ENCODE measurements at regions not wholly inside any gene's neighbourhood (a gene's known extent, or its start where the extent isn't known, plus 50 kb on each side); places are given as distances from the start of the nearest gene placed in this dataset.
"Not testable (repeated sequence)": the region's sequence is repeated elsewhere in the genome, so short reads cannot be mapped to it uniquely, and the experiment has no call there.

DNA sequence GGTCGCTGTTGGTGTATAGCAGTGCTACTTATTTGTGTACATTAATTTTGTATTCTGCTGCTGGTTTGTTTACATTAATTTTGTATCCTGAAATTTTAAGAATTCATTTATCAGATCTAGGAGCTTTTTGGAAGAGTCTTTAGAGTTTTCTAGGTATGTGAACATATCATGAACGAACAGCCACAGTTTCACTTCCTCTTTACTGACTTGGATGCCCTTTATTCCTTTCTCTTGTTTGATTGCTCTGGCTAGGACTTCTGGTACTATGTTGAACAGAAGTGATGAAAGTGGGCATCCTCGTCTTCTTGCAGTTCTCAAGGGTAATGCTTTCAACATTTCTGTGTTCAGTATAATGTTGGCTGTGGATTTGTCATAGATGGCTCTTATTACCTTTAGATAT, 1757.9 kb downstream of the BRINP3 start:
- 43 to 58% (median 50%) methylated on average over 3 of the region's 3 CpGs for WGBS, 5 donors
- no peak for TF ChIP-seq POLR2AphosphoS5 (IDR thresholded peaks at IDR 0.05)
- TF ChIP-seq POLR2A (IDR thresholded peaks at IDR 0.05) = no peak
- TF ChIP-seq, protein P1, sequence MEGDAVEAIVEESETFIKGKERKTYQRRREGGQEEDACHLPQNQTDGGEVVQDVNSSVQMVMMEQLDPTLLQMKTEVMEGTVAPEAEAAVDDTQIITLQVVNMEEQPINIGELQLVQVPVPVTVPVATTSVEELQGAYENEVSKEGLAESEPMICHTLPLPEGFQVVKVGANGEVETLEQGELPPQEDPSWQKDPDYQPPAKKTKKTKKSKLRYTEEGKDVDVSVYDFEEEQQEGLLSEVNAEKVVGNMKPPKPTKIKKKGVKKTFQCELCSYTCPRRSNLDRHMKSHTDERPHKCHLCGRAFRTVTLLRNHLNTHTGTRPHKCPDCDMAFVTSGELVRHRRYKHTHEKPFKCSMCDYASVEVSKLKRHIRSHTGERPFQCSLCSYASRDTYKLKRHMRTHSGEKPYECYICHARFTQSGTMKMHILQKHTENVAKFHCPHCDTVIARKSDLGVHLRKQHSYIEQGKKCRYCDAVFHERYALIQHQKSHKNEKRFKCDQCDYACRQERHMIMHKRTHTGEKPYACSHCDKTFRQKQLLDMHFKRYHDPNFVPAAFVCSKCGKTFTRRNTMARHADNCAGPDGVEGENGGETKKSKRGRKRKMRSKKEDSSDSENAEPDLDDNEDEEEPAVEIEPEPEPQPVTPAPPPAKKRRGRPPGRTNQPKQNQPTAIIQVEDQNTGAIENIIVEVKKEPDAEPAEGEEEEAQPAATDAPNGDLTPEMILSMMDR (IDR thresholded peaks at IDR 0.05 in 8 of 11, conservative IDR thresholded peaks at IDR 0.05 in 3 of 11) = no peak
- Histone ChIP-seq H3K4me1 (no peaks in the 10 kb centered on the region), H3K4me3 (no peak overlapping the region), H3K27ac (no peak overlapping the region), H3K9me3 (no peaks in the 10 kb centered on the region), H3K27me3 (replicated peaks in 1 of 7) (no peaks in the 10 kb centered on the region), H3K36me3 (no peaks in the 10 kb centered on the region)
- no peak for DNase-seq
- intact Hi-C loops (cut with DNase I; ENCODE audit: low total_unique reads) = no loop called here

GRCh38 chr1:188723332-188724020, 1754.2 kb downstream of the BRINP3 start:
- no peak for TF ChIP-seq POLR2A (IDR thresholded peaks at IDR 0.05)
- H3K27ac ChIP-seq = no peak overlapping the region
- no peaks in the 10 kb centered on the region for H3K9me3 ChIP-seq
- H3K4me1 ChIP-seq = no peaks in the 10 kb centered on the region
- H3K36me3 ChIP-seq = no peaks in the 10 kb centered on the region
- no peaks in the 10 kb centered on the region for H3K27me3 ChIP-seq (replicated peaks in 1 of 7)
- WGBS, 5 donors = 62 to 84% (median 72%) methylated on average over 2 of the region's 2 CpGs
- no peak for DNase-seq
- no peak overlapping the region for H3K4me3 ChIP-seq
- intact Hi-C loops (cut with DNase I; ENCODE audit: low total_unique reads) = no loop called here

- intact Hi-C loops (cut with DNase I; ENCODE audit: low total_unique reads) = no loop called here
- Histone ChIP-seq H3K36me3 (no peaks in the 10 kb centered on the region), H3K9me3 (peaks cover 0 to 16% (median 0%) of the 10 kb centered on the region in 8 donors), H3K27me3 (replicated peaks in 1 of 7) (no peaks in the 10 kb centered on the region), H3K27ac (no peak overlapping the region), H3K4me3 (no peak overlapping the region), H3K4me1 (no peaks in the 10 kb centered on the region)
- TF ChIP-seq, protein P1 (IDR thresholded peaks at IDR 0.05 in 8 of 11, conservative IDR thresholded peaks at IDR 0.05 in 3 of 11) = no peak
- TF ChIP-seq POLR2A (IDR thresholded peaks at IDR 0.05) = no peak
- no peak for TF ChIP-seq POLR2AphosphoS5 (IDR thresholded peaks at IDR 0.05)
- no peak for DNase-seq
Observed at GRCh38 chr1:188729039-188729438, 1748.6 kb downstream of the BRINP3 start.

DNA sequence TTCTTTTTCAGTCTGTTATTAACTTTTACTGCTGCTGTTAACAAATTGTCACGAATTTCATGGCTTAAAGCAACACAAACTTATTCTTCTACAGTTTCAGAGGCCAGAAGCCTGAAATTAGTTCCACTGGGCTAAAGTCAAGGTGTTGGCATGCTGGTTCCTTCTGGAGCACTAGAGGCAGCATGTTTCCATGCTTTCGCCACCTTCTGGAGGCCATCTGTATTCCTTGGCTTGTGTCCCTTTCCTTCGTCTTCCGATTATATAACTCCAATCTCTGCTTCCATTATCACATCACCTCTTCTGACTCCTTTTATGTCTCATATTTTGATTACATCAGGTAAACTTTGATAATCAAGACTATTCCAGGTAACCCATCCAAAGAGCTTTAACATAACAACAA, 1742.1 kb downstream of the BRINP3 start:
- H3K36me3 ChIP-seq = no peaks in the 10 kb centered on the region
- H3K4me1 ChIP-seq = no peaks in the 10 kb centered on the region
- H3K27me3 ChIP-seq (replicated peaks in 1 of 7) = no peaks in the 10 kb centered on the region
- intact Hi-C loops (cut with DNase I; ENCODE audit: low total_unique reads) = no loop called here
- no peak for DNase-seq
- H3K9me3 ChIP-seq = peaks cover 0 to 16% (median 0%) of the 10 kb centered on the region in 8 donors
- H3K27ac ChIP-seq = no peak overlapping the region
- no peak overlapping the region for H3K4me3 ChIP-seq
- WGBS, 5 donors = 84 to 93% (median 87%) methylated on average over 4 of the region's 4 CpGs
- TF ChIP-seq POLR2A (IDR thresholded peaks at IDR 0.05) (no peak), POLR2AphosphoS5 (IDR thresholded peaks at IDR 0.05) (no peak)
- TF ChIP-seq, protein P1 (IDR thresholded peaks at IDR 0.05 in 8 of 11, conservative IDR thresholded peaks at IDR 0.05 in 3 of 11) = no peak

- 57 to 75% (median 66%) methylated on average over 3 of the region's 3 CpGs for WGBS, 5 donors
- H3K4me3 ChIP-seq; intact Hi-C loops (cut with DNase I; ENCODE audit: low total_unique reads); H3K4me1 ChIP-seq; H3K36me3 ChIP-seq; H3K27ac ChIP-seq; DNase-seq; H3K27me3 ChIP-seq (replicated peaks in 1 of 7): not testable (repeated sequence)
- peaks cover 0 to 31% (median 8%) of the 10 kb centered on the region in 8 donors for H3K9me3 ChIP-seq
Observed at GRCh38 chr1:188749275-188749674, 1728.4 kb downstream of the BRINP3 start.

DNA sequence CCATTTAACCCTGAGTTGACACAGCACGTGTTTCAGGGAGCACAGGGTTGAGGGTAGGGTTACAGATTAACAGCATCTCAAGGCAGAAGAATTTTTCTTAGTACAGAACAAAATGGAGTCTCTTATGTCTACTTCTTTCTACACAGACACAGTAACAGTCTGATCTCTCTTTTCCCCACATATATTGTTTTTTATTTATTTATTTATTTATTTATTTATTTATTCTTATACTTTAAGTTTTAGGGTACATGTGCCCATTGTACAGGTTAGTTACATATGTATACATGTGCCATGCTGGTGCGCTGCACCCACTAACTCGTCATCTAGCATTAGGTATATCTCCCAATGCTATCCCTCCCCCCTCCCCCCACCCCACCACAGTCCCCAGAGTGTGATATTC, 1725.6 kb downstream of the BRINP3 start:
- peaks cover 0 to 31% (median 8%) of the 10 kb centered on the region in 8 donors for H3K9me3 ChIP-seq
- intact Hi-C loops (cut with DNase I; ENCODE audit: low total_unique reads); H3K4me1 ChIP-seq; H3K4me3 ChIP-seq; H3K27ac ChIP-seq; DNase-seq; H3K27me3 ChIP-seq (replicated peaks in 1 of 7); H3K36me3 ChIP-seq: not testable (repeated sequence)
- WGBS, 5 donors = 66 to 100% (median 71%) methylated on average over 2 to 3 of the region's 3 CpGs

GRCh38 chr1:188757747-188758146, 1719.9 kb downstream of the BRINP3 start:
- H3K27me3 ChIP-seq (replicated peaks in 1 of 7); H3K4me1 ChIP-seq; H3K9me3 ChIP-seq; H3K27ac ChIP-seq; intact Hi-C loops (cut with DNase I; ENCODE audit: low total_unique reads); H3K4me3 ChIP-seq; DNase-seq; H3K36me3 ChIP-seq: not testable (repeated sequence)
- 85 to 93% (median 90%) methylated on average over 17 to 24 of the region's 24 CpGs for WGBS, 5 donors
